IMR-90 (cell line): ENCODE measurements at regions not wholly inside any gene's neighbourhood (a gene's known extent, or its start where the extent isn't known, plus 50 kb on each side); places are given as distances from the start of the nearest gene placed in this dataset.

Experiments
- ATAC-seq: fragments of 200-7000 bp; cut with Tn5 transposase; 2 replicates; pipeline ENCODE4 v1.9.1; 2020; ENCODE audit warnings: low read depth, mild to moderate bottlenecking, moderate library complexity
- BruUV-seq: library from RNA; stranded (reverse); fragments of 400-500 nt; replicated peaks from 2 replicates; lab custom pipeline; 2021; lab: Mats Ljungman, UMichigan
- CTCF ChIA-PET: fragments of 300-600 bp; formaldehyde crosslinking; extraction: SDS; loops from one replicate; lab custom pipeline; 2021; ENCODE audit warnings: antibody characterized with exemption; lab: Yijun Ruan, JAX
- POLR2A ChIA-PET: fragments of 300-600 bp; sonication (Branson Sonifier 250); formaldehyde crosslinking; loops from one replicate; lab custom pipeline; 2022; ENCODE audit warnings: antibody characterized with exemption; ENCODE audit not compliant: unreplicated experiment; lab: Charles Lee
- DNase-seq: peaks from one replicate; pipeline ENCODE4 v3.0.0; 2013
- H2AFZ ChIP-seq: replicated peaks from 2 replicates; pipeline ENCODE3; 2013; ENCODE audit warnings: low read length, mild to moderate bottlenecking; ENCODE audit not compliant: poor library complexity
- H2AK5ac ChIP-seq: 2 replicates; pipeline ENCODE4 v1.6.1; 2013; ENCODE audit warnings: low read depth, low read length, inconsistent platforms
- H2AK9ac ChIP-seq: replicated peaks from 2 replicates; pipeline ENCODE3; 2013; ENCODE audit warnings: mild to moderate bottlenecking, low read depth, low read length, moderate library complexity; ENCODE audit not compliant: poor library complexity
- H2BK120ac ChIP-seq: 2 replicates; pipeline ENCODE4 v1.6.1; 2013; ENCODE audit warnings: low read depth, low read length, inconsistent platforms
- H2BK15ac ChIP-seq: 3 replicates; pipeline ENCODE4 v1.6.1; 2013; ENCODE audit warnings: low read depth, low read length, inconsistent platforms
- H2BK20ac ChIP-seq: 2 replicates; pipeline ENCODE4 v1.6.1; 2013; ENCODE audit warnings: low read depth, mild to moderate bottlenecking, inconsistent platforms, low read length, moderate library complexity
- H2BK5ac ChIP-seq: 2 replicates; pipeline ENCODE4 v1.6.1; 2013; ENCODE audit warnings: mild to moderate bottlenecking, low read depth, low read length, inconsistent platforms; ENCODE audit not compliant: poor library complexity, severe bottlenecking
- H3K14ac ChIP-seq: replicated peaks from 2 replicates; pipeline ENCODE4 v1.6.1; 2013; ENCODE audit warnings: low read depth, low read length, inconsistent platforms
- H3K18ac ChIP-seq: 2 replicates; pipeline ENCODE4 v1.6.1; 2013; ENCODE audit warnings: low read depth, low read length, control low read depth
- H3K23ac ChIP-seq: 2 replicates; pipeline ENCODE4 v1.6.1; 2013; ENCODE audit warnings: low read depth, low read length, inconsistent platforms
- H3K27ac ChIP-seq: 2 replicates; pipeline ENCODE4 v1.5.1; 2013; ENCODE audit warnings: mild to moderate bottlenecking, control low read depth, low read length; ENCODE audit not compliant: insufficient read depth
- H3K27me3 ChIP-seq: 2 replicates; pipeline ENCODE4 v1.6.1; 2013; ENCODE audit warnings: low read length; ENCODE audit not compliant: control insufficient read depth, insufficient read depth
- H3K36me3 ChIP-seq: 2 replicates; pipeline ENCODE4 v1.6.1; 2013; ENCODE audit warnings: low read length, mixed read lengths; ENCODE audit not compliant: control insufficient read depth, insufficient read depth
- H3K4ac ChIP-seq: 2 replicates; pipeline ENCODE4 v1.6.1; 2013; ENCODE audit warnings: low read depth, low read length, inconsistent platforms
- H3K4me1 ChIP-seq: 2 replicates; pipeline ENCODE4 v1.6.1; 2013; ENCODE audit warnings: low read length, mixed read lengths; ENCODE audit not compliant: control insufficient read depth, insufficient read depth
- H3K4me2 ChIP-seq: 2 replicates; pipeline ENCODE4 v1.6.1; 2013; ENCODE audit warnings: low read depth, mild to moderate bottlenecking, control low read depth, low read length, moderate library complexity
- H3K4me3 ChIP-seq: 2 replicates; pipeline ENCODE4 v1.5.1; 2013; ENCODE audit warnings: low read depth, mild to moderate bottlenecking, control low read depth, low read length, moderate library complexity; ENCODE audit not compliant: insufficient read depth
- H3K56ac ChIP-seq: 2 replicates; pipeline ENCODE4 v1.6.1; 2013; ENCODE audit warnings: low read length, inconsistent platforms; ENCODE audit not compliant: insufficient read depth; ENCODE audit errors: extremely low read depth
- H3K79me1 ChIP-seq, 2 experiments: 2 replicates each; pipeline ENCODE4 v1.6.1; 2013; ENCODE audit warnings: low read length in 2 of 2, inconsistent platforms in 1 of 2, low read depth in 1 of 2
- H3K9ac ChIP-seq: 2 replicates; pipeline ENCODE4 v1.6.1; 2013; ENCODE audit warnings: low read depth, low read length, control low read depth
- H3K9me1 ChIP-seq: 2 replicates; pipeline ENCODE4 v1.6.1; 2013; ENCODE audit warnings: low read length, inconsistent platforms; ENCODE audit not compliant: insufficient read depth
- H3K9me3 ChIP-seq: 2 replicates; pipeline ENCODE4 v1.6.1; 2013; ENCODE audit warnings: low read length; ENCODE audit not compliant: control insufficient read depth, insufficient read depth
- H4K20me1 ChIP-seq: 2 replicates; pipeline ENCODE4 v1.6.1; 2013; ENCODE audit warnings: low read length, inconsistent platforms; ENCODE audit not compliant: insufficient read depth
- H4K5ac ChIP-seq: 2 replicates; pipeline ENCODE4 v1.6.1; 2013; ENCODE audit warnings: mild to moderate bottlenecking, low read depth, low read length, control low read depth
- H4K8ac ChIP-seq, 2 experiments: 2 replicates each; pipeline ENCODE4 v1.6.1; 2013; ENCODE audit warnings: low read depth in 2 of 2, low read length in 2 of 2, control low read depth in 1 of 2, inconsistent platforms in 1 of 2
- H4K91ac ChIP-seq: 2 replicates; pipeline ENCODE4 v1.6.1; 2013; ENCODE audit warnings: low read depth, low read length, inconsistent platforms; ENCODE audit not compliant: insufficient read depth
- BHLHE40 ChIP-seq: fragments of 150-350 bp; IDR thresholded peaks from 2 replicates; pipeline ENCODE4 v1.6.1; 2016; ENCODE audit warnings: mild to moderate bottlenecking, low read depth, low read length
- CEBPB ChIP-seq: IDR thresholded peaks from 2 replicates; pipeline ENCODE4 v1.6.1; 2012; ENCODE audit warnings: low read depth, low read length, improper control_type of control experiment
- CTCF ChIP-seq: conservative IDR thresholded peaks from 2 replicates; pipeline ENCODE4 v1.5.1; 2012; ENCODE audit warnings: mild to moderate bottlenecking, low read depth, low read length, improper control_type of control experiment
- MAFK ChIP-seq: IDR thresholded peaks from 2 replicates; pipeline ENCODE4 v1.6.1; 2012; ENCODE audit warnings: low read depth, low read length, improper control_type of control experiment
- MXI1 ChIP-seq: IDR thresholded peaks from 2 replicates; pipeline ENCODE4 v1.6.1; 2012; ENCODE audit warnings: low read depth, mild to moderate bottlenecking, low read length, moderate library complexity, borderline replicate concordance
- NFE2L2 ChIP-seq: fragments of 150-350 bp; IDR thresholded peaks from 2 replicates; pipeline ENCODE4 v1.6.1; 2016; ENCODE audit warnings: low read depth, mild to moderate bottlenecking, low read length
- POLR2A ChIP-seq: IDR thresholded peaks from 2 replicates; pipeline ENCODE4 v1.6.1; 2012; ENCODE audit warnings: mild to moderate bottlenecking, low read depth, low read length
- RAD21 ChIP-seq: IDR thresholded peaks from 2 replicates; pipeline ENCODE4 v1.6.1; 2012; ENCODE audit warnings: low read length, improper control_type of control experiment
- RCOR1 ChIP-seq: IDR thresholded peaks from 2 replicates; pipeline ENCODE4 v1.6.1; 2012; ENCODE audit warnings: mild to moderate bottlenecking, low read length, improper control_type of control experiment; ENCODE audit not compliant: insufficient replicate concordance
- RFX5 ChIP-seq: IDR thresholded peaks from 2 replicates; pipeline ENCODE4 v1.8.0; 2012; ENCODE audit warnings: low read depth, mild to moderate bottlenecking, low read length, moderate library complexity
- SMC3 ChIP-seq: fragments of 150-350 bp; IDR thresholded peaks from 2 replicates; pipeline ENCODE4 v1.6.1; 2016; ENCODE audit warnings: low read depth, mild to moderate bottlenecking, antibody characterized with exemption, low read length, moderate library complexity
- WGBS, 2 experiments: methylation state at CpG; one replicate each; pipeline versions ENCODE4 v1.1.5 to v1.1.7; 2013; ENCODE audit warnings: missing lambda C conversion rate in 2 of 2; ENCODE audit not compliant: insufficient read length in 1 of 2; ENCODE audit errors: extremely low coverage in 2 of 2; 5-methylcytosine and 5-hydroxymethylcytosine counted together
- dilution Hi-C: fragments of 300-500 bp; cut with HindIII; formaldehyde crosslinking; loops from one replicate; pipeline ENCODE4 v1.14.3; 2018; ENCODE audit warnings: low sequenced_read_pairs; ENCODE audit not compliant: unreplicated experiment
- in situ Hi-C: fragments of 300-500 bp; cut with MboI; formaldehyde crosslinking; loops from 3 replicates; pipeline ENCODE4 v1.14.3; 2019; ENCODE audit warnings: low sequenced_read_pairs, inconsistent platforms, mixed read lengths
- intact Hi-C: fragments of 100-400 bp; cut with micrococcal nuclease; formaldehyde crosslinking; loops from 2 replicates; pipeline ENCODE4 v1.10.0; 2022
- TF ChIP-seq, protein P1 (sequence below): fragments of 150-350 bp; IDR thresholded peaks from 2 replicates; pipeline ENCODE4 v1.6.1; 2016; ENCODE audit warnings: low read depth, mild to moderate bottlenecking, low read length, moderate library complexity, borderline replicate concordance

DNA sequence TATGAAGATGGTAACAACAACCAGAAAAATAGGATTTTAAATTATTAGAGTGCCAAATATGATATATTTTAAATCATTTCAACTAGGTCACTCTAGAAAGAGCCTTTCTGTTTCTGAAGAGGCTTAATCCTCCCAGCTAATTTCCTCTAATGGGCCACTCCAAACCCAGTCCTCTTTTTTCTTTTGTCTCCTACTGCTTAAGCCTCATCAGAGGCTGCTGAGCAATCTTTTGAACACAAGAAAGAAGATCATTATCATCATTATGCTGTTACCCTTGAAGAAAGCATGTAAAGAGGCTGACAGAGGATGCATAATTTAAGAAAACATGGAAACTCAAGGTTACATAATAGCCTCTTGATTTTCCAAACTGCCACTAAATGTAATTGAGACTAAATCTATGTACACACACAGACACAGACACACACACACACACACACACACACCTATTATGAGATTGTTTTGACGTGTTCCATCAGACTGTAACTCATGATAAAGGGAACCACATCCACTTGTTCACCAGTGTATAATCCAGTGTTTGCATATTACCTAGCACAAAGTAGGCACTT lies 519.6 kb downstream of the METTL15 start:
- H3K4ac ChIP-seq: no peak overlapping the region
- no peak overlapping the region for H3K9ac ChIP-seq
- TF ChIP-seq POLR2A (no peak), SMC3 (no peak), RFX5 (no peak), MAFK (no peak), NFE2L2 (no peak), MXI1 (no peak), RAD21 (no peak), RCOR1 (no peak), BHLHE40 (no peak), CTCF (no peak), CEBPB (no peak)
- TF ChIP-seq, protein P1, sequence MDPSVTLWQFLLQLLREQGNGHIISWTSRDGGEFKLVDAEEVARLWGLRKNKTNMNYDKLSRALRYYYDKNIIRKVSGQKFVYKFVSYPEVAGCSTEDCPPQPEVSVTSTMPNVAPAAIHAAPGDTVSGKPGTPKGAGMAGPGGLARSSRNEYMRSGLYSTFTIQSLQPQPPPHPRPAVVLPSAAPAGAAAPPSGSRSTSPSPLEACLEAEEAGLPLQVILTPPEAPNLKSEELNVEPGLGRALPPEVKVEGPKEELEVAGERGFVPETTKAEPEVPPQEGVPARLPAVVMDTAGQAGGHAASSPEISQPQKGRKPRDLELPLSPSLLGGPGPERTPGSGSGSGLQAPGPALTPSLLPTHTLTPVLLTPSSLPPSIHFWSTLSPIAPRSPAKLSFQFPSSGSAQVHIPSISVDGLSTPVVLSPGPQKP: no peak
- H3K18ac ChIP-seq: no peak overlapping the region; the same call in 1 of the 2 replicates
- ChIA-PET POLR2A (no interaction called here), CTCF (no interaction called here)
- no peak overlapping the region for H2BK20ac ChIP-seq
- ATAC-seq (no peak), DNase-seq (no peak)
- dilution Hi-C loops (no loop called here), in situ Hi-C loops (no loop called here), intact Hi-C loops (no loop called here)
- H4K8ac ChIP-seq: no peak overlapping the region
- H4K20me1 ChIP-seq: no peaks in the 10 kb centered on the region
- H3K36me3 ChIP-seq: no peaks in the 10 kb centered on the region
- no peak overlapping the region for H2BK15ac ChIP-seq
- WGBS, 2 experiments: no CpG with 5 or more reads among the region's 1 CpG
- peaks cover 2% of the 10 kb centered on the region; the same call in 1 of the 2 replicates for H3K4me1 ChIP-seq
- no peak overlapping the region for H3K56ac ChIP-seq
- no peak overlapping the region for H3K14ac ChIP-seq
- H2BK120ac ChIP-seq: no peak overlapping the region
- H3K9me3 ChIP-seq: no peaks in the 10 kb centered on the region
- no peak overlapping the region for H2AK9ac ChIP-seq
- H4K5ac ChIP-seq: no peak overlapping the region
- no peak overlapping the region for H3K4me2 ChIP-seq
- no peak overlapping the region for H2AFZ ChIP-seq
- H3K23ac ChIP-seq: no peak overlapping the region
- no peak overlapping the region for H2BK5ac ChIP-seq
- no peaks in the 10 kb centered on the region for H3K27me3 ChIP-seq
- H2AK5ac ChIP-seq: no peak overlapping the region
- no peak overlapping the region for H3K4me3 ChIP-seq
- H3K27ac ChIP-seq: no peak overlapping the region
- no peak overlapping the region for H4K91ac ChIP-seq
- peaks cover 2% of the 10 kb centered on the region; the same call in 1 of the 2 replicates for H3K9me1 ChIP-seq
- BruUV-seq: no TSS peak
- no peaks in the 10 kb centered on the region for H3K79me1 ChIP-seq
